ENCODE measurements at regions not wholly inside any gene's neighbourhood (a gene's known extent, or its start where the extent isn't known, plus 50 kb on each side); places are given as distances from the start of the nearest gene placed in this dataset.

DNA sequence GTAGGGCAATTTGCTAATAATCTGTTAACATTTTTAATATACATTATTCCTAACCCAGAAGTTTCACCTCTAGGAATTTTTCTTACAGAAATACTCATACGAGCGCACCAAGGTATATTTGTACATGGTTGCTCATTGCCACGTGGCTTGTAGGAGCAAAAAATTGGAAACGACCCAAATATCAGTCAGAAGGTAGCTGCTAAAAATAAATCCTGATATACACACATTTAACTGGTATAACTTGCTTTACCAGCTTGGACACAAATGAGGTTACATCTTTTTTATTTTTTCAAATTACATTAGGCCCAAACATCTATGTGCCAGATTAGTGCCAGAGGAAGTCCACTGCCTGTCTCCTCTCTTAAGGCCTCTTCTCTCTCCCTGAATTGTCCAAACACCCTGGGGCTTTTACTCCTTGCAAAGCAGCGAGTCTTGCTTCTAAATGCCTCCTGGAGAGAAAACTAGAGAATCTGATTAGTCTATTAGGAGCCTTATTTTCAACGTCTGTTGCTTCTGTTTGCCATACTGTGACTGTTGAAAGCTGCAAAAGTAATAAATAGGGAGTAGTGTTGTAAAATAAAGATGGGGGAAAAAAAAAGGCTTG, 92.0 kb upstream of the SSBP2 start:
- TF ChIP-seq, protein P1, sequence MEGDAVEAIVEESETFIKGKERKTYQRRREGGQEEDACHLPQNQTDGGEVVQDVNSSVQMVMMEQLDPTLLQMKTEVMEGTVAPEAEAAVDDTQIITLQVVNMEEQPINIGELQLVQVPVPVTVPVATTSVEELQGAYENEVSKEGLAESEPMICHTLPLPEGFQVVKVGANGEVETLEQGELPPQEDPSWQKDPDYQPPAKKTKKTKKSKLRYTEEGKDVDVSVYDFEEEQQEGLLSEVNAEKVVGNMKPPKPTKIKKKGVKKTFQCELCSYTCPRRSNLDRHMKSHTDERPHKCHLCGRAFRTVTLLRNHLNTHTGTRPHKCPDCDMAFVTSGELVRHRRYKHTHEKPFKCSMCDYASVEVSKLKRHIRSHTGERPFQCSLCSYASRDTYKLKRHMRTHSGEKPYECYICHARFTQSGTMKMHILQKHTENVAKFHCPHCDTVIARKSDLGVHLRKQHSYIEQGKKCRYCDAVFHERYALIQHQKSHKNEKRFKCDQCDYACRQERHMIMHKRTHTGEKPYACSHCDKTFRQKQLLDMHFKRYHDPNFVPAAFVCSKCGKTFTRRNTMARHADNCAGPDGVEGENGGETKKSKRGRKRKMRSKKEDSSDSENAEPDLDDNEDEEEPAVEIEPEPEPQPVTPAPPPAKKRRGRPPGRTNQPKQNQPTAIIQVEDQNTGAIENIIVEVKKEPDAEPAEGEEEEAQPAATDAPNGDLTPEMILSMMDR (IDR thresholded peaks at IDR 0.05) = no peak
- TF ChIP-seq POLR2A (IDR thresholded peaks at IDR 0.05) (no peak), EP300 (IDR thresholded peaks at IDR 0.05) (no peak), POLR2AphosphoS5 (IDR thresholded peaks at IDR 0.05) (no peak)
